ENCODE measurements at regions not wholly inside any gene's neighbourhood (a gene's known extent, or its start where the extent isn't known, plus 50 kb on each side); places are given as distances from the start of the nearest gene placed in this dataset.

GRCh38 chr4:135532132-135532531 lies 1330.5 kb upstream of the PABPC4L start:
- Histone ChIP-seq H4K20me1 (ENCODE audit: insufficient read depth) (no peaks in the 10 kb centered on the region; the same call in 1 of the 2 replicates), H3K9me2 (ENCODE audit: insufficient read depth) (no peaks in the 10 kb centered on the region), H3K27me3 (ENCODE audit: insufficient read depth, low read length) (no peaks in the 10 kb centered on the region), H3K4me2 (ENCODE audit: low read length) (no peak overlapping the region), H3K27ac (ENCODE audit: low read depth, low read length) (no peak overlapping the region), H3K4me3 (replicated peaks in 1 of 2; ENCODE audit: low read depth in 1 of 2, low read length in 2 of 2) (no peak overlapping the region), H2AFZ (ENCODE audit: low read depth, low read length, poor library complexity, severe bottlenecking) (no peak overlapping the region), H3K4me1 (ENCODE audit: control insufficient read depth in 1 of 2, insufficient read depth in 2 of 2, low read length in 2 of 2) (no peaks in the 10 kb centered on the region), H3K79me2 (ENCODE audit: insufficient read depth, low read length) (no peaks in the 10 kb centered on the region), H3K9ac (ENCODE audit: low read length) (no peak overlapping the region), H3K36me3 (ENCODE audit: control insufficient read depth in 1 of 2, insufficient read depth in 2 of 2, low read length in 2 of 2) (no peaks in the 10 kb centered on the region), H3K9me3 (ENCODE audit: control insufficient read depth in 1 of 2, insufficient read depth in 1 of 2, low read depth in 1 of 2, low read length in 2 of 2) (no peaks in the 10 kb centered on the region)
- intact Hi-C loops (cut with micrococcal nuclease): no loop called here
- POLR2A ChIA-PET: no interaction called here
- RAD21 ChIA-PET (ENCODE audit: low non-redundant PET in 1 of 2, low total read pairs in 2 of 2, uncharacterized antibody in 2 of 2, unreplicated experiment in 2 of 2): no interaction called here
- CTCF ChIA-PET: no interaction called here
- TF ChIP-seq SRF (IDR thresholded peaks at IDR 0.05; ENCODE audit: low read depth): no peak
- TF ChIP-seq FOSL1 (IDR thresholded peaks at IDR 0.05; ENCODE audit: low read depth): no peak
- no peak for TF ChIP-seq EZH2 (IDR thresholded peaks at IDR 0.05)
- no peak for TF ChIP-seq RAD21 (IDR thresholded peaks at IDR 0.05; ENCODE audit: low read depth)
- no peak for TF ChIP-seq MAX (IDR thresholded peaks at IDR 0.05)
- no peak for TF ChIP-seq CBX3 (IDR thresholded peaks at IDR 0.05; ENCODE audit: low read depth)
- no peak for TF ChIP-seq CEBPB (IDR thresholded peaks at IDR 0.05; ENCODE audit: low read depth)
- TF ChIP-seq SIN3A (IDR thresholded peaks at IDR 0.05; ENCODE audit: low read depth): no peak
- no peak for TF ChIP-seq POLR2A (IDR thresholded peaks at IDR 0.05; ENCODE audit: borderline replicate concordance, extremely low read depth, insufficient read depth, insufficient read length)
- TF ChIP-seq CTCF (IDR thresholded peaks at IDR 0.05 in 2 of 3, conservative IDR thresholded peaks at IDR 0.05 in 1 of 3; ENCODE audit: borderline replicate concordance in 1 of 3, insufficient read depth in 1 of 3, low read depth in 2 of 3, low read length in 2 of 3): no peak
- TF ChIP-seq JUND (IDR thresholded peaks at IDR 0.05): no peak
- TF ChIP-seq EGR1 (IDR thresholded peaks at IDR 0.05; ENCODE audit: low read depth): no peak
- no peak for TF ChIP-seq ELF1 (IDR thresholded peaks at IDR 0.05; ENCODE audit: borderline replicate concordance, low read depth)
- TF ChIP-seq TCF7L2 (IDR thresholded peaks at IDR 0.05; ENCODE audit: borderline replicate concordance, extremely low read depth, insufficient read depth, insufficient read length): no peak
- DNase-seq (ENCODE audit: low read depth, low spot score) (no peak), ATAC-seq (no peak)
- BruUV-seq (replicated peaks): no TSS peak

All from HCT116 (cell line).